Epidermal melanocyte (primary cell): ENCODE measurements at regions not wholly inside any gene's neighbourhood (a gene's known extent, or its start where the extent isn't known, plus 50 kb on each side); places are given as distances from the start of the nearest gene placed in this dataset.
A peak's percentile ranks its signal among the peaks of the same experiment; 100 is the strongest.

Experiments
- DNase-seq: peaks from one replicate; pipeline ENCODE4 v3.0.0; 2011; ENCODE audit warnings: low spot score; ENCODE audit not compliant: insufficient read length

DNA sequence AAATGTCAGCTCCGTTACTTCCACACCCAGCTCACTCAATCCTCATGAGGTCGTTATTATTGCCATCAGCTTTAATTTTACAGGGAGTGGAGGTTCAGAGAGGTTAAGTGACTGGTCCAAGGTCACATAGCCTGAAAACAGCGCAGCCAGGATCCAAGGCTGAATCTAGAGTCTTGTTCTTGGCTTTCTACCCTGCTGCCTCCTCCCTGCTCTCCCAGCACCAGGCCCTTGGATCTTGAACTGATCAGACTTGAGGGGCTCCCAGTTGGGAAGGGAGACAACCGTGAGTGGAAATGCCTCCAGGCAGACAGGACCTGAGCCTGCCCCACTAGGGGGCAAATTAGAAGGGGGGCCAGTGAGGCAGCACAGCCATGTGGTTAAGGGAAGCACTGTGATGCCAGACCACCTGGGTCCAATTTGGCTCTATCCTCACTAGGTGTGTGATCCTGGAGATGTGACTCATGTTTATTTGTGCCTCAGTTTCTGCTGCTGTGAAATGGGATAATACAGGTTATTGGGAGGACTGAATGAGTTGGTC lies 135.6 kb upstream of the PTPN1 start:
- no peak for DNase-seq

DNA sequence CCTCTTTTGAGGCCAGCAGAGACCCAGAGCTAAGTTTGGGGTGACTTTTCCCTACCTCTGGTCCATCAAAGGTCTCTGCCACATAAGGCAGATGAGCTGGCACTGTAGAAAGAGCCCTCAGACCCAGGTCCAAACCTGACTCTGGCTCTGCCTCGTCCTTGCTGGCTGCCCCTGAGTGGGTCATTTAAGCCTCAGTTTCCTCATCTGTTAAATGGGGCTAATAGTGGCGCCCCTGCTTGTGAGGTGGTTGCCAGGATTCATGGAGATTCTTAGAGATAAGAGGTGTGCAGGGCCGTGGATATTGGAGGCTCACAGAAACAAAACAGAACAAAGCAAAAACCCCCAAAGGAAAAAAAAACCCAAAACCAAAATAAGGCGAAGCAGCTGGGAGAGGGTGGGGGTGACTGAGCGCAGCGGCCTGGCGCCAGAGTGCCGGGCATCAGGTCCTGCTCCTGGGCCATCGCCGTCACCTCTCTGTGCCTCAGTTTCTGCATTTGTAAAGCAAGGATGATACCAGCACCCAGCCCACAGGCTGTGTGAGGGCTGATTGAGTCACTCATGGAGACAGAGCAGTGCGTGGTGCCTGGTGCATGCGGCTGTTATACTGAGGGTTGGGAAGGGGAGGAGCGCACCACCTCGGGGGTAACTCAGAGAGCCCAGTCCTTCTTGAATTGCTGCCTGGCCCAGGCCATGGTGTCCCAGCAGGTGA lies 133.8 kb upstream of the PTPN1 start:
- DNase-seq = no peak

DNA sequence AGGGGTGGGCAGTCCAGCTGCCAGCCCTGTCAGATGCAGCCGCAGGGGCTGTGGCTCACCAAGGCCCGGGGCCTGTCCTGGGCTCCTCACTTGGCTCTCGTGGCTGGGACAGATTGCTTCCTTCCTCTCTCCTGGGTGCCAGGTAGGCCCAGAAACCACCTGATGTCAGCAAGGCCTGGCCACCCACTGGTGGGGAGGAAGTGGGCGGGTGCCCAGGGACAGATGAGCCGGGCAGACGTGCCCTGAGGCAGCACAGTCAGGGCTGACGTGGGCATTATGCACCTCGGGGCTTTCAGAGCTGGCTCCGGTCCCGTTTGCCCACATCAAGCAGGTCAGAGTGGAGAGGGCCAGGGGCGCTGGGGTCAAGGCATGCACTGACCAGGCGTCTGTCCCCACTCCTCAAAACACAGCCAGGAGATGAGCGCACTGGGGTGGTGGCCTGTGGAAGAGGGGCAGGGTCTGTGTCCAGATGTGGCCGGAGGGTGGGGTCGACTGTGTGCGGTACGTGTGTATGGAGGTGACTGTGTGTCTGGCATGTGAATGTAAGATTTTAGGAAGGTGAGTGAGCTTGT lies 133.2 kb upstream of the PTPN1 start:
- no peak for DNase-seq

DNA sequence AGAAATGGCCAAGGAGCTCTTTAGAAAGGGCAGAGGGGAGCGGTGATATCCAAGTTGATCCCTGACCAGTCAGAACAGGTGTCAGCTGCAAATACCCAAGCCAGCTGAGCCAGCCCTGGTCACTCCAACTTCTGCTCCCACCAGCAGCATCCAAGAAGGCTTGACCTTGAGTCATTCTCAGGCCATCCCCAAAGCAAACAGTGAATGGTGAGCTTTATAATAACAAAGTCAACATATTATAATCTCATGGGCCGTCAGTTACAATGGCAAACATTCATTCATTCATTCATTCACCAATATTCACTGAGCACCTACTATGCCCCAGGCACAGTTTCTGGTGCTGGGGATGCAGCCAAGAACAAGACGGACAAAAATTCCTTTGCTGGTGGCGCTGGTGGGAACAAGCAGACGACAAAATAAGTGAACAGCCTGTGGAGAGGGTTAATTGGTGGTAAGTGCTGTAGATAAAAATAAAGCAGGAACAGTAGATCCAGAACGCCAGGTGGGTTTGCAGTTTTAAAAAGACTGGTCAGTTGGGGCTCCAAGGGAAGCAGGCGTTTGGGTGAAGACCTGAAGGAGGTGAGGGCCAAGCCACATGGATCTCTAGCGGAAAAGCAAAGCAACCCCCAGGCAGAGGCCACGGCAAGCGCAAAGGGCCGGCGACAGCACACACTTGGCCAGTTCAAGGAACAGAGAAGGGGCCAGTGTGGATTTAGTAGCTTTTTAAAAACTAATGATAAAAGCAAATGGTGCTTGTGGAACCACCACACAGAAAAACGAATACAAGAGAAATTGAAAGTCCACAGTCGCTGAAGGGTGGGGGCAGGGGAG lies 131.8 kb upstream of the PTPN1 start:
- no peak for DNase-seq

DNA sequence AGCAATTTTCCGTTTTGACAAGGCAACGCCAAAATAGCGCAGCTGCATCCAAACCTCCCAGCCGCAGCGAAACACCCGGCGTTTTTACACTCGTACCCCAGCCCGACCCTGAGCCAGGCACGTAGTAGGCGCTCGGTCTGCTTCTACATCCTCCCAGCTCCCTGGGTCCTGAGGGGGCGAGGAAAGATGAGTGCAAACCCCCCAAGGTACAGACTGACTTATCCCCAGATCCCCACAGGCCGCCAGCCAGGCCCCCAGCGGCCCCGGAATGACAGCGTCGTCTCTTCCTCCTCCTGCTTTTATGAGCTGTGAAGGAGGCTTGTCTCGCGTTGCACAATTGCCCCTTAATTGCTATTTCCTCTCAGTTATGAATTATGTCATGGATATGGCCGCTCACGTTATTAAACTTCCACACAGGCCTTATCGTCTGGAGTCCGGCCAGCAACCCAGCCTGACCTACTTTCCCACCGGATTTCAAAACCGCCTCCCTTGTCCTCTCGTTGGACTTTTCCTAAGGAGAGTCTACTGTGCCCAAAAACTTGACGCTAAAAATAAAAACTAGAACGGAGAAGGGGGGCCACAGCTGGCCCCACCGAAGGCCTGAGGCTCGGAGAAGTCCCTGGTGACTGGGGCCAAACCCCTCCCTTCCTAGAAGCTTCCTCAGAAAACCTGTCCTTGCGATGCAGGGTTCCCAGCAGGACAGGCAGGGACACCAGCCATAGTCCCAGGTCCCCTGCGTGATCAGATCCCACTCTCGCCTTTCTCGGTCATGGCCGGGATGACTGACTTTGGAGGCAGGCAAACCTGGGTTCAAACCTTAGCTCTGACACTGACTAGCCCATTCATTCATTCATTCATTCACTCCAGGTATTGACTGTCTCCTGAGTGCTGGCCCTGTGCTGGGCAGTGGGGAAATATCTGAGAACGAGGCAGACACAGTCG lies 130.9 kb upstream of the PTPN1 start:
- DNase-seq = peak; percentile 56

DNA sequence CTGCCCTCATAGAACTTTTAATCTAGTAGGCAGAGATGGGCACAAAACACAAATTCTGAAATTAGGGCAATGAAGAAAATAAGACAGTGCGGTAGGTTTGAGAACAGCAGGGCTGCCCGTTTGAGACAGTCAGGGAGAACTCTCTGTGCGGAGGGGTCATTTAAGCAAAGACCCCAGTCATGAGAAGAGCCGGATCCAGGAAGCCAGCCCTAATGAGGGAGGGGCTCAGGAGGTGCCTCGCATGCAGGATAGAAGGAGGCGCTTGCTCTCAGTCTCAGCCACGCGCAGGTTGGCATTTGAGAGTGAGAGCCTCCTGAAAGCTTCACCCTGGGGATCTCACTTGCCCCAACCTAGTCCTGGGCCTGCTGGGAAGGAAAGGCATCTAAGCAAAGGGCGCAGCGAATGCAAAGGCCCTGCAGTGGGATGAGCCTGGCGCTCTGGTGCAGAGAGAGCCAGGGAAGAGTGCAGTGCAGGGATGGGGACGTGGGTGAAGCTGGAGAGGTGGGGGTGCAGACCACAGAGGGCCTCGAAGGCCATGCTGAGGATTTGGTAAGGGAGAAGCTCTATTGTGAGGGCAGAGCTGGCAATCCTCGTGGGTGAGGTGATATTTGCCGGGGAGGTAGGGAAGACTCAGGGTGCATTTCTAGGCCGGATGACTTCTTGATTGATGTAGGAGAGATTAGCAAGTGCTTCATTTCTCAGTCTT lies 130.0 kb upstream of the PTPN1 start:
- DNase-seq = no peak

DNA sequence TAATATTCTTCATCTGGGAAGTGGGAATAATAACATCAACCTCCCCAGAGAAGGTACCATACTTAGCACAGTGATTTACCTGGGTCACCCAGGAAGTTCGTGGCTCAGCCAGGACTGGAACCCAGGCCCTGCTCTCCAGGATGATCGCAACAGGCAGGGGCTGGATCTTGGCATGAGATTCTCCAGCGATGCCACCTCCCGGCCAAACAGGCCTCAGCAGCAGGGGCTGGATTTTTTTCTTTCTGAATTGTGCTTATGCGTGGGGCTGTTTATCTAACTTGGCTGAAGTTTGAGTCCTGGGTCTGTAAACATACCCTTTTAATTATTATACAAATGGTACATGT lies 129.5 kb upstream of the PTPN1 start:
- DNase-seq = peak; percentile 33

DNA sequence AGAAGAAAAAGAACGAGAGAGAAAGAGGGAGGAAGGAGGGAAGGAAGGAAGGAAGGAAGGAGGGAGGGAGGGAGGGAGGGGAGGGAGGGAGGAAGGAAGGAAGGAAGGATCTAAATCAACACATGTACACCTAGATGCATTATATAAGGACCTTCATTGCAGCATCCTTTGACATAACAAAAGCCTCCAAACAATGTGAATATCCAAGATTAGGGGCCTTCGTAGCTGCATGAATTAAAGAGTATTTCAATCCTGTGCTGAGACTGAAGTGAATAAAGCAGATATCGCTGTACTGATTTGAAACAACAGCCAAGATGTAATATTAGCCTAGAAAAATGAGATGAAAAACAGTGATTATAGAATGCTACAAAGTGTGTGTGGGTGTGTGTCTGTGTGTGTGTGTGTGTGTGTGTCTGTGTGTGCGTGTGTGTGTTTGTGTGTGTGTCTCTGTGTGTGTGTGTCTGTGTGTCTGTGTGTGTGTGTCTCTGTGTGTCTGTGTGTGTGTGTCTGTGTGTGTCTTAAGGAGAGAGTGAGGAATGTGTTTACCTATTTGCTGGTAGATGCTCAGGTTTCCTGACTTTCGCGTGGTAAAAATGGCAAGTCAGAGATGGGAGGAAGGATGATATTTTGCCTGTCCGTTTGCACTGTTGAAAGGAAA lies 129.0 kb upstream of the PTPN1 start:
- DNase-seq = no peak

DNA sequence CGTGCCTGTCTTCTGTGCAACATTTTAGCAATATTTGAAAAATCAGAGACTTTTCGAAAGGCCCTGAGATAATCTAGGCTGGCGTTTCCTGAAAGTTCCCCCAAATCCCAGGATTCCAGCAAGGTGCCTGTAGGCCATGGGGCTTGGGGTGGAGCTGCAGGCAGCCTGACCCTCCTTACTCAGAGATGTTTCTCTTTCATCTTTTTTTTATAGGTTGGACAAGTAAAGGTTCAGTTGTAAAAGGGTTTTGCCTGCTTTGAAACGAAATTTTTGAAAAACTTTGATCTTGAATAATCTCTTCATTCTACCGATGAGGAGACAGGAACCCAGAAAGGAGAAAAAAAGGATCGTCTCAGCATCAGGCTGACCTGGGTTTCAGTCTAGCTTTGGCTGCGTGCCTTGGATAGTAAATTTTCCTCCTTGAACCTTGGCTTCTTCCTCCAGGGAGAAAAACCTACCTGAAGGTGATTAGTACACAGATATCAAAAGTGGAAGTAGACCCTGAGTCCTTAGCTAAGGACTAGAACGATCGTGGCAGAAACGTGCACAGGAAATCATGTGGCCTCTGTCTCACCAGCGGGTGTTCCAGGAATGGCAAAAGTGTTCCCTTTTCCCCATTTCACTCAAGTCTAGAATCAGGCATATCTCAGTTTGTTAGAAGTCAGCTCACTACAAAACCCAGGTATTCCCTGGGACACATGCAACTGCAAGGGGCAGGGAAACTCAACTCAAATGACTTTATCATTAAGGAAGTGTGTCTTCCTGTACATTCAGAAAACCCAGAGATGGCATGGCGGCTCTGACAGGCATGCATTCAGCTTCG lies 128.2 kb upstream of the PTPN1 start:
- no peak for DNase-seq

DNA sequence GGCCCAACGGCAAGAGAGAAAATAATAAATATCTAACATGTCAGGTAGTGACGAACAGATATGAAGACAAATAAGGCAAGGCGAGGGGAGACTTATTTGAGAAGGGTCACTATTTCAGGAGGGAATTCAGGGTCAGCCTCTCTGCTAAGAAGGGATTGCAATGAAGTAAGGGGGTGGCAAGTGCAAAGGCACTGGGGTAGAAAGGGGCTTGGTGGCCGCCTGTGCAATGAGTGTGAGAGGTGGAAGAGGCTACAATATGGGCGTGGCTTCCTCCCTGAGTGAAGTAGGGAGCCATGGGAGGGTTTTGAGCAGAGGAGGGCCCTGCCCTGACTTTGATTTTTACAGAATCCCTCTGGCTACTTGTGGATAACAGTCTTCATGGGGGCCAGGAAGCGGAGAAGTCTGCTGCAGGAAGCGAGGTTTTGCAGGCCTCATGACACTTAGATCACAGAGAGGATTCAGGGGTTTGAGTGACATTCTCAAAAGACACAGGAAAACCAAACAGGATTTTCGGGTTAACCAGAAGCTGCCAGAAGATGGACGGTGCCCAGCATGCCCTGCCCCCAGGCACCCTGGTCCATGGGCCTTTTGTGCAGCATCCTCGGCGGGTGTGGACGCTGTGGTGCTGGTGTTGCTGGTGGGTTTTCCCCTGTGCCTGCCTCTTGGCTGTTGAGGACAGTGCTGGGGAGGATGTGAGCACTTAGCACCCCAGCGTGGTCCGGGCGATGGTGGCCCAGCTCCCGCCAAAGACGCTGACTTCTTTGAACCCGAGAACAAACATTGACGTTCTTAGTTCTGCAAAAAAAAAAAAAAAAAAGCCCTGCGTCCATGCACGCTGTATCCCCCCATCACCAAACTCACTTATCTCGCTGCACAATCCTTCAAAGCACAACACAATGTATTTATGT lies 124.2 kb upstream of the PTPN1 start:
- DNase-seq = no peak

DNA sequence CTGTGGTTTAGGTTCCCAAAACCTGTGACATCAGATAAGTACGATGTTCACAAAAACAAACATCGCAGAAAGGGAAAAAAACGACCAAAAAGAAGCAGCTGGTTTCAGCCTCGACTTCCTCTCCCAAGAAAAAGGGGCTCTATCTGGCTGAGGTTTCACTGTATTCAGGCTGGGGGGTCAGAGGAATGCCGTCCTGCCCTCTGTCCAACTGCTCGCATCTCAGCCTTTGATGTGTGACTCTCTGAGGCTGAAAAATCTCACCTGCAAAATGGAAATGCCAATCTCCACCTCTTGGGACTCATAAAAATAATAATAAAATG lies 123.6 kb upstream of the PTPN1 start:
- no peak for DNase-seq

DNA sequence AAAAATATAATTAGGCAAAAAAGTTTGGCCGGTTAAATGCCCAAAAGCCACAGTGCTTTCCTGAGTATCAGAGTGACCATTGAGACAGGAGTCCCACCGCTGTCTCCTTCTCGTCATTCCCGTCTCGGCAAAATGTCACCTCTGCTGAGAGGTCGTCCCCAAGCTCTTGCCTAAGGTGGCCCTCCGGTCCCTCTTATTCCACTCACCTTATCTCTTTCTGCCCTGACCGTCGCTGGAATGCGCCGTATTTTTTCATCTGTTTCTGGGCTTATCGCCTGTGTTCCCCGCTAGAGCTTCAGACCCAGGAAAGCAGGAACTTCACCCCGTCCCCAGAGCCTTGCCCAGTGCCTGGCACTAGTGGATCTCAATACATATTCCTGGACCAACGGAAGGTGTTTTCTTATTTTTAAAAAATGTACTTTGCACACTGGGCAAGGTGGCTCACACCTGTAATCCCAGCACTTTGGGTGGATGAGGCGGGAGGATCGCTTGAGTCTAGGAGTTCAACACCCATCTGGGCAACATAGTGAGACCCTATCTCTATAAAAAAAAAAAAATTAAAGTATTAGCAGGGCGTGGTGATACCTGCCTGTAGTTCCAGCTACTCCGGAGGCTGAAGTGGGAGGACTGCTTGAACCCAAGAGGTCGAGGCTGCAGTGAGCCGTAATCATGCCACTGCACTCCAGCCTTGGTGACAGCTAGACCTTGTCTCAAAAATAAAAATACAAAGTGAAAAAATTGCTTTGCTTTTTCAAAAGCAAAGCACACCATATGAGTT lies 122.8 kb upstream of the PTPN1 start:
- no peak for DNase-seq

DNA sequence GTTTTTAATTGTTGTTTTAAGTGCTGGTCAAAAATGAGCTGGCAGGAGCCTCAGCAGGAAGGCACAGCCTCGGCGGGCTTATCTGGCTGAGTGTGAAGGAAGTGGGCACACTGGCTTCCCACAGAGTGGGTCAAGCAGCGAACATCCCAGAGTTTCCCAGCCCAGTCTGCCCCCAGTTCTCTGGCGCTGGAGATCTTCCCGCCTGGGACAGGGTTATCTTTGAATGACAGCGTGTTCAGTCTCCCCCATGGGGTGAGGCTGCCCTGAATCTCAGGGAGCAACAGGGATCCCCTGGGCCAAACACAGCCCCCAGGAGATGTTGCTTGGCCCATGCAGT lies 122.2 kb upstream of the PTPN1 start:
- DNase-seq = no peak

DNA sequence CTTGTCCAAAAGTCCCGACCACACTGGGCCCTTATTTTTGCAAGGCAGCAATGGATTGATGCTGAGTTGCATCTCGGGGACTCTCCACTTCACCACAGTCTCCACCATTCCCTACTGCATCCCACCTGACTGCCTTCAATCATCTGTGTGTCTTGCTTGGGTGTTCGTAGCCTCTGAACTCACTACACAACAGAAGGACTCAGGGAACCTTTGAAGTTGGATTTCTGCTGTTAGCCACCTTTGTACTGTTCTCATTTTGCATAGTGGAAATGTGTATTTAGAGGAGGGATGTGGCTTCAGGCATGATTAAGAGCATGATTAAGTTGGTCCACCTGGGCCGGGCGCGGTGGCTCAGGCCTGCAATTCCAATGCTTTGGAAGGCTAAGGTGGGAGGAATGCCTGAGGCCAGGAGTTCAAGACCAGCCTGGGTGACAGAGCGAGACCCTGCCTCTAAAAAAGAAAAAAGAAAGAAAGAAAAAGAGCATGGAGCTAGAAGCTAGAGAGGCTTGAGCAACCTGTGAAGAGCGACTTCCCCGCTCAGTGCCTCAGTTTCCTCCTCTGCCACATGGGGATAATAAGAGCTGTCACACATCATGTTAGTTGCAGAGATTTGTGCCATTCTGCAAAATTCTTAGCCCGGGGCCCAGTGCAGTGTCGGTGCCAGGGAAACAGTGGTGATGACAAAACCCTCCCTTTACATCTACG lies 121.3 kb upstream of the PTPN1 start:
- DNase-seq = no peak

DNA sequence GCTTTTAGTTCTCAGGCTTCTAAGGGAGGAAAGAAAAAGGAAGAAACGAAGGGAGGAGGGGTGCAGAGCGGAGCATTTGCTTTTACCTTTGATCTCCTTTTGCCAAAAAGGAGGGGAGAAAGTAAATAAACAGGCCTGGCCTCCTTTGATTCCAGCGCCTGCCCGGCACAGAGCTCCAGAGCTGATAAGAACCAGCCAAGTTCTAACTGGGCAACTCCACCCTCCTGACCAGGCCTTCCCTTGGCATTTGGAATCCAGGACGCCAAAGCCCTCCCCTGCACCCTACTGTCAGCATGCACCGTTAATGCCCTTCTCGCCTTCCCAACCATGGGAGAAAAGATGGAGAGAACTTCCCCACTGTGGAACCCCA lies 120.8 kb upstream of the PTPN1 start:
- no peak for DNase-seq

DNA sequence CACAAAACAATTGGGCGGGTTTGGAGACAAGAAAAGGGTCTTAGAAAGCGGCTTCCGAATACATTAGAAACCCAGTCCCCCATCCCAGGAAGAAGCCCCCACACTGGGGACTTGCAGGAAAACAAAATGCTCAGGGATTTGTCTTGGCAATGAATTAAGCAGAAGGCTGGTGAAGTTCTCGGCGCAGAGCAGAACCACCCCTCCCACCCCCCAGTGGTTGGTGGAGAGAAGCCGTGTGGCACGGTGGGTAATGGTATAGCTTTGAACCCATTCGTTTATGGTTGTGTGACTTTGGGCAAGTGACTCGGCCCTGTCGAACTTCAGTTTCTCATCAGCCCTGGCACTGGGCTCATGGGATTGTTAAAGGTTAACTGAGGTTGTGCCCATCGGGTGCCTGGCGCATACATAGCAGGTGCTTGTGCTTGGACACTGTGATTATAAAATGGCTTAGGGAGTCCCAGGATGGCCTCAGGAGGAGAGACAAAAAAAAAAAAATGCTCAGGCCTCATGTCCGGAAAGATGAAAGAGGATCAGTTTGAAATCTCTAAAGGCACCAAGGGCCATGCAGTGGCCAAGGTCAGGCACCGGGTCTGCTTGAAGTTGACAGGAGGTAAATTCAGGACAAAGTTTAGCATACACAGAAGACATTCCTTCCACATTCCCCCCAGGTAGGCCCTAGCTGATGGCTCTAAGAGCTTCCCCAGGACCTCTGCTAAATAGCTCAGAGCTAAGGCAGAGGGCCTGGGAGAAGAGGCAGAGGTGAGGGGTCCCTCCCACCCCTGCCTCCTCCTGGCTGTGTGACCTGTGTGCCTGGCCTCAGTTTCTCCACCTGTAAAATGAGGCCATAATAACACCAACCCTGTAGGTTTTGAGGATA lies 120.1 kb upstream of the PTPN1 start:
- no peak for DNase-seq
